Breast epithelium (tissue), 4 donors: ENCODE measurements at regions not wholly inside any gene's neighbourhood (a gene's known extent, or its start where the extent isn't known, plus 50 kb on each side); places are given as distances from the start of the nearest gene placed in this dataset.

Experiments
- DNase-seq, 2 donors: peaks; one replicate each; pipeline ENCODE4 v3.0.0-alpha.2; 2019; ENCODE audit warnings: low spot score in 2 of 2
- H3K27ac ChIP-seq, 2 donors: fragments of 200-600 bp; sonication (generic) in 1 of 2; one replicate each; pipeline ENCODE4 v1.5.1; 2016 to 2019; ENCODE audit warnings: mild to moderate bottlenecking in 1 of 2
- H3K27me3 ChIP-seq, 2 donors: fragments of 200-600 bp; sonication (generic) in 1 of 2; one replicate each; pipeline versions ENCODE4 v1.5.1 to v1.6.0; 2017 to 2019; ENCODE audit warnings: control low read depth in 1 of 2, mild to moderate bottlenecking in 1 of 2
- H3K36me3 ChIP-seq: fragments of 200-600 bp; one replicate; pipeline ENCODE4 v1.5.1; 2019
- H3K4me1 ChIP-seq, 2 donors: fragments of 200-600 bp; sonication (generic); one replicate each; pipeline ENCODE4 v1.5.1; 2016 to 2019; ENCODE audit warnings: control low read depth in 1 of 2
- H3K4me3 ChIP-seq, 3 donors: fragments of 200-600 bp; sonication (generic); 1 replicate in 2 of 3; 2 replicates in 1 of 3; pipeline ENCODE4 v1.5.1; 2016 to 2019; ENCODE audit warnings: mild to moderate bottlenecking in 3 of 3, moderate library complexity in 2 of 3
- H3K9me3 ChIP-seq, 2 donors: fragments of 200-600 bp; sonication (generic) in 1 of 2; one replicate each; pipeline ENCODE4 v1.5.1; 2016 to 2019; ENCODE audit warnings: control low read depth in 1 of 2
- POLR2A ChIP-seq: fragments of 450-650 bp; IDR thresholded peaks from one replicate; pipeline ENCODE4 v1.6.1; 2016; ENCODE audit warnings: antibody characterized with exemption, mild to moderate bottlenecking, moderate library complexity
- POLR2AphosphoS5 ChIP-seq, 3 donors: sonication (generic); formaldehyde crosslinking; IDR thresholded peaks; one replicate each; pipeline ENCODE4 v1.6.1; 2017; ENCODE audit warnings: antibody characterized with exemption in 3 of 3
- intact Hi-C: fragments of 100-400 bp; cut with DNase I; formaldehyde crosslinking; loops from one replicate; pipeline ENCODE4 v1.15.1; 2023; ENCODE audit warnings: low total_unique reads
- TF ChIP-seq, protein P1 (sequence below), 3 donors: fragments of 450-650 bp; IDR thresholded peaks; one replicate each; pipeline ENCODE4 v1.5.1; 2016 to 2017; ENCODE audit warnings: antibody characterized with exemption in 3 of 3, mild to moderate bottlenecking in 3 of 3, moderate library complexity in 3 of 3

DNA sequence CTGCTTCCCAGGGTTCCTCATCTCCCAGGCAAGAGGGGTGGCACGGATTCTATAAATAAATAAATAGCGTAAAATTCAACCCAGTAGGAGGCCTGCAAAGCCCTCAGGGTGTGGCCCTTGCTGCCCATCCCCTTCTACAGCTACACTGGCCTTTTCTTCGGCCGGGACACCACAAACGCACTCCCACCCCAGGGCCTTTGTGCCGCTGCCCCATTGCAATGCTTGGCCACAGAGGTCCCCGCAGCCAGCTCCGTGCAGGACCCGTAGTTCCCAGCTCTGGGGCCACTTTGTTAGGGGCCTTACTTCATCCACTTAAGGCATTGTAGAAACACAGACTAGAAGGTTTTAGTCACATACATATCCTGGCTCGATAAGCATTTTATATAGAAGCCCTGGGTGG is 151.2 kb downstream of the ERMARD start:
- TF ChIP-seq POLR2AphosphoS5 (IDR thresholded peaks at IDR 0.05): no peak
- Histone ChIP-seq H3K27ac (no peak overlapping the region), H3K4me1 (no peaks in the 10 kb centered on the region), H3K9me3 (no peaks in the 10 kb centered on the region), H3K27me3 (no peaks in the 10 kb centered on the region), H3K36me3 (no peaks in the 10 kb centered on the region), H3K4me3 (no peak overlapping the region)
- DNase-seq: no peak
- intact Hi-C loops: no loop called here

DNA sequence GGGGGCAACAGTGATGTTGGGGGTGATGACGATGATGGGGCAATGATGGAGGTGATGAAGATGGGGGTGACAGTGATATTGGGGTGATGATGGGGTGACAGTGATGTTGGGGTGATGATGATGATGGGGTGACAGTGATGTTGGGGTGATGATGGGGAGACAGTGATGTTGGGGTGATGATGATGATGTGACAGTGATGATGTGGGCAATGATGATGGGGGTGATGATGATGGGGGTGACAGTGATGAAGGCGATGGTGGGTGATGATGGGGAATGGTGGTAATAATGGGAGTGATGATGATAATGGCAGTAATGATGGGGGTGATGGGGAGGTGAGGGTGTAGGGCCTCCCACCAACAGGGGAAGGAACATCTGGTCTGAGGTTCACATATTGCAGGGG is 150.6 kb downstream of the ERMARD start:
- Histone ChIP-seq H3K9me3 (no peaks in the 10 kb centered on the region), H3K36me3 (no peaks in the 10 kb centered on the region), H3K4me3 (no peak overlapping the region), H3K27ac (no peak overlapping the region), H3K4me1 (no peaks in the 10 kb centered on the region), H3K27me3 (no peaks in the 10 kb centered on the region)
- intact Hi-C loops: no loop called here
- TF ChIP-seq POLR2AphosphoS5 (IDR thresholded peaks at IDR 0.05): no peak
- no peak for DNase-seq

DNA sequence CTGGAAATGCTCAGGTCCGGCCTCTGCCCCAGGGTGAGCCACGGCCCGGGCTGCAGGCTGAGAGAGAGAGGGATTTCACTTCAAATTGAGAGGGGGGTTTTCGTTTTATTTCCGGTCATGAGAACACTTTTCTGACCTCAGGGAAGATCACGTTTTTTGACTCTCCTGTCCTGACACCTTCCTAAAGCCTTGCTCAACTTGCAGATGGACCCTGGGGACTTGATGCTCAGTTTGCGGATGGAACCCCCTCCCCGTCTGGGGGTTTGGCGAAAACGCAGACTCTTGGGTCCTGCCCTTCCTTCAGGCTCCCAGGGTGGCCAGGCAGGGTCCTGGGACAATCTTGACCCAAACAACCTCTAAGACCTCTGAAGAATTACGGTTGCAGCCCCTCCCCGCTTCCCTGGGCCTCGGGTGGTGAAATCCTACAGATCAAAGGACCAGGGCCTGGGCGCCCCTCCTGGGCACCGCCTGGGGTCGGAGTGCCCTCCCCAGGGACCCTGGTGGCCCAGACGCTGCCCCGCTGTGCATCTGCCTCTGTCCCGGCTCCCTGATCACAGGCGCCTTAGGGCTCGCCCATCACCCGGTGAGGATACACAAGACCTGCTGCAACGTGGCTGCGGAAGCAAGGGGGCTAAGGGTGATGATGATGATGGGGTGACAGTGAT is 148.2 kb downstream of the ERMARD start:
- H3K27me3 ChIP-seq: no peaks in the 10 kb centered on the region
- intact Hi-C loops: no loop called here
- no peak for DNase-seq
- TF ChIP-seq, protein P1, sequence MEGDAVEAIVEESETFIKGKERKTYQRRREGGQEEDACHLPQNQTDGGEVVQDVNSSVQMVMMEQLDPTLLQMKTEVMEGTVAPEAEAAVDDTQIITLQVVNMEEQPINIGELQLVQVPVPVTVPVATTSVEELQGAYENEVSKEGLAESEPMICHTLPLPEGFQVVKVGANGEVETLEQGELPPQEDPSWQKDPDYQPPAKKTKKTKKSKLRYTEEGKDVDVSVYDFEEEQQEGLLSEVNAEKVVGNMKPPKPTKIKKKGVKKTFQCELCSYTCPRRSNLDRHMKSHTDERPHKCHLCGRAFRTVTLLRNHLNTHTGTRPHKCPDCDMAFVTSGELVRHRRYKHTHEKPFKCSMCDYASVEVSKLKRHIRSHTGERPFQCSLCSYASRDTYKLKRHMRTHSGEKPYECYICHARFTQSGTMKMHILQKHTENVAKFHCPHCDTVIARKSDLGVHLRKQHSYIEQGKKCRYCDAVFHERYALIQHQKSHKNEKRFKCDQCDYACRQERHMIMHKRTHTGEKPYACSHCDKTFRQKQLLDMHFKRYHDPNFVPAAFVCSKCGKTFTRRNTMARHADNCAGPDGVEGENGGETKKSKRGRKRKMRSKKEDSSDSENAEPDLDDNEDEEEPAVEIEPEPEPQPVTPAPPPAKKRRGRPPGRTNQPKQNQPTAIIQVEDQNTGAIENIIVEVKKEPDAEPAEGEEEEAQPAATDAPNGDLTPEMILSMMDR (IDR thresholded peaks at IDR 0.05): no peak
- no peak for TF ChIP-seq POLR2AphosphoS5 (IDR thresholded peaks at IDR 0.05)
- TF ChIP-seq POLR2A: no peak
- H3K27ac ChIP-seq: no peak overlapping the region
- H3K4me3 ChIP-seq: no peak overlapping the region
- H3K36me3 ChIP-seq: no peaks in the 10 kb centered on the region
- H3K9me3 ChIP-seq: no peaks in the 10 kb centered on the region
- H3K4me1 ChIP-seq: no peaks in the 10 kb centered on the region

DNA sequence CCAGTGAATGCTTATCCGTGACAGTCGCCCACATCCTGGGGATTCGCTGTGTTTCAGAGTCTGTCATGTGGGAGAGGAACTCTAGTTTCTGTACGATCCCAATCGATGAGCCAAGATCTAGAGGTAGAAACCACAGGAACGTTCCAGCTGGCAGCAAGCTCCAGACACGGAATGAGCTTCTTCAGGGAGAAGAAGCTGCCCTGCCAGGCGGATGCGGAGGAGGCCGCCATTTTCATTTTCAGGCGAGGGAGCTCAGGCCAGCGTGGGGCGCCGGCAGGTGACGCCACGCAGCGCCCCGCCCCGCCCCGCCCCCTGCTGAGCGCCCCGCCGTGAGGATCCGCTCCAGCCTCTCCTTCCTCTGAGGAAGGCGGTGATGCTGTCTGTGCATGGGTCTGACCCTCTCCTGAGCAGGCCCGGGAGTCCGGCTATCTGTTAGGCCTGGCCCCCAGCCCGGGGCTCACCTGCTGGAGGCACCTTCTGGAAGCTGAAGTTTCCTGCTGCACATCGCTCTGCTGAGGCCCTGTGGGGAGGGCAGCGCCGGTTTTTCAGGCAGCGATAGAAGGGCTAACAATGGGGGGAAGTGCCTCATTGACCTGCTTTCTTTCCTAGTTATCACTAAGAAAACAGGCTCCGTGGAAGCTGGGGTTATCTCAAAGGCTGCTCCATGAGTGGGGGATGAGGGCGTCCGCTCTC is 147.5 kb downstream of the ERMARD start:
- intact Hi-C loops: no loop called here
- Histone ChIP-seq H3K4me3 (no peak overlapping the region), H3K9me3 (no peaks in the 10 kb centered on the region), H3K36me3 (no peaks in the 10 kb centered on the region), H3K27ac (no peak overlapping the region), H3K27me3 (no peaks in the 10 kb centered on the region), H3K4me1 (no peaks in the 10 kb centered on the region)
- no peak for DNase-seq
- TF ChIP-seq, protein P1 (IDR thresholded peaks at IDR 0.05): no peak
- TF ChIP-seq POLR2A: no peak
- no peak for TF ChIP-seq POLR2AphosphoS5 (IDR thresholded peaks at IDR 0.05)

DNA sequence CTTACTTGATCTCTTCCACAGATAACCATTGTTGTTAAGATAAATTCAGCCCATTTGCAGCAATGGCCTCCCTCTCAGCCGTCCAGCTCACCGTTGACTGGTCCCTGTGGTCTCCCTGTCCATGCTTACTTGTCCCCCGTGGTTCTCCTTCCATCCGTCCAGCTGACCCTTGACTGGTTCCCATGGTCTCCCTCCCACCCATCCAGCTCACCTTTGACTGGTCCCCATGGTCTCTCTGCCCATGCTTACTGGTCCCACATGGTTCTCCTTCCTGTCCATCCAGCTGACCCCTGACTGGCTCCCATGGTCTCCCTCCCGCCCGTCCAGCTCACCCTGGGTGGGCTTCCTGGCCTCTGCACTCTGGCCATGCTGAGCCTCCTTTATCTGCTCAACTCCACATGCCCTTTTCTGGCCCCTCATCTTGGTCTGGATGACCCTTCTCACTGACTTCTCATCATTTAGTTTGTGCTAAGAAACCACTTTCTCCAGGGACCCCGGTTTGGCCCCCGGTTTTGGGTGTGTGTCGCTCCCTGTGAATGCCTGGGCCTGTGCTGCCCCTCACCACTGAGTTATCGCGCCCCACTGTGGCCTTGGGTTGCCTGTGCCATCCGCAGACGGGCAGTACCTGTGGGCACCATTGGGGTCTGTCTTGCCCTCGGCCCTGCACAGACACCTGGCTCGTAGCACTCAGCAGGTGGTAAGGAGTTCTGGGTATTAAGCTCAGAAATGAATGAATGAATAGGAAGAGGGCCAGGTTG is 146.4 kb downstream of the ERMARD start:
- H3K27me3 ChIP-seq: no peaks in the 10 kb centered on the region
- H3K27ac ChIP-seq: no peak overlapping the region
- no peaks in the 10 kb centered on the region for H3K36me3 ChIP-seq
- intact Hi-C loops: no loop called here
- no peak overlapping the region for H3K4me3 ChIP-seq
- no peaks in the 10 kb centered on the region for H3K9me3 ChIP-seq
- no peak for DNase-seq
- H3K4me1 ChIP-seq: no peaks in the 10 kb centered on the region
- TF ChIP-seq, protein P1 (IDR thresholded peaks at IDR 0.05): no peak
- no peak for TF ChIP-seq POLR2A
- no peak for TF ChIP-seq POLR2AphosphoS5 (IDR thresholded peaks at IDR 0.05)
